ENCODE measurements at regions not wholly inside any gene's neighbourhood (a gene's known extent, or its start where the extent isn't known, plus 50 kb on each side); places are given as distances from the start of the nearest gene placed in this dataset.

DNA sequence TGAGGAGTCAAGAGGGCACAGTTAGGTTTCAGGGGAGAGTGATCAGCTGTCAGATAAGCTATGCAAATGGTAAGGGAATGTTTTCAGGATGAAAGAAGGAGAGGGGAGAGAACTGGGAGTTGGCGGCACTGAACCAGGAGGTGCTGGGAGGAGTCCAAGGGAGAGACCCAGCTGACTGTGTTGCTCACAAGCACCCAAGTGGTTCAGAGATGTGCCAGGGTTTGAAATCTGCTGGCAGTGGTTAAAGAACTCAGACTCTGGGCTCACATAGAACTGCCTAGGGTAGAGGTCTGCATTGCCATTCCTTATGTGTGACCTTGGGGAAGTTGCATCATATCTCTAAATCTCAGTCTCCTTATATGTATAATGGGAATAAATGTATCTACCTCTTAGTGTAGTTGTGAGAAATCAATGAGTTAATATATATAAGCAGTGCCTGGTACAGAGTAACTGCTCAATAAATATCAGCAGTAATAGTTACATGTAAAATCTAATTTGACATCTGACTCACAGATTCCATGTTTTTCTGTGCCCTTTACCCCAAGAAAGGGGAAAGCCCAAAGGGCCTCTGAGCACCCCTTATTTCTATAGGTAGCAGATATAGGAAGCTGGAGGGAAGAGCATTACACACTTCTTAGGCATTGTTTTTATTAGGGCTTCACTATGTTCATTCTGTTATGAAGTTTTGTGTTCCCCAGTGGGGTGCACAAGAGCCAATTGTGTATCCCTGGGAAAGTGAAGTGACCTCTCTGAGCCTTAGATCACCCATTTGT lies 66.9 kb upstream of the SESN3 start:
- no peak for DNase-seq
- TF ChIP-seq, protein P1, sequence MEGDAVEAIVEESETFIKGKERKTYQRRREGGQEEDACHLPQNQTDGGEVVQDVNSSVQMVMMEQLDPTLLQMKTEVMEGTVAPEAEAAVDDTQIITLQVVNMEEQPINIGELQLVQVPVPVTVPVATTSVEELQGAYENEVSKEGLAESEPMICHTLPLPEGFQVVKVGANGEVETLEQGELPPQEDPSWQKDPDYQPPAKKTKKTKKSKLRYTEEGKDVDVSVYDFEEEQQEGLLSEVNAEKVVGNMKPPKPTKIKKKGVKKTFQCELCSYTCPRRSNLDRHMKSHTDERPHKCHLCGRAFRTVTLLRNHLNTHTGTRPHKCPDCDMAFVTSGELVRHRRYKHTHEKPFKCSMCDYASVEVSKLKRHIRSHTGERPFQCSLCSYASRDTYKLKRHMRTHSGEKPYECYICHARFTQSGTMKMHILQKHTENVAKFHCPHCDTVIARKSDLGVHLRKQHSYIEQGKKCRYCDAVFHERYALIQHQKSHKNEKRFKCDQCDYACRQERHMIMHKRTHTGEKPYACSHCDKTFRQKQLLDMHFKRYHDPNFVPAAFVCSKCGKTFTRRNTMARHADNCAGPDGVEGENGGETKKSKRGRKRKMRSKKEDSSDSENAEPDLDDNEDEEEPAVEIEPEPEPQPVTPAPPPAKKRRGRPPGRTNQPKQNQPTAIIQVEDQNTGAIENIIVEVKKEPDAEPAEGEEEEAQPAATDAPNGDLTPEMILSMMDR (IDR thresholded peaks at IDR 0.05; ENCODE audit: borderline replicate concordance, extremely low read depth, insufficient read depth), result no peak
- no peaks in the 10 kb centered on the region for H3K27me3 ChIP-seq (ENCODE audit: control insufficient read depth, insufficient read depth, low read length)
- H3K9me3 ChIP-seq (ENCODE audit: control insufficient read depth in 2 of 3, insufficient read depth in 1 of 3, low read length in 3 of 3), result no peaks in the 10 kb centered on the region
- no peak overlapping the region for H3K9ac ChIP-seq (ENCODE audit: low read length in 3 of 3)
- no peak overlapping the region for H3K27ac ChIP-seq (ENCODE audit: low read depth in 2 of 2, low read length in 2 of 2)
- H3K4me3 ChIP-seq (ENCODE audit: low read length in 3 of 3), result no peak overlapping the region
- FAIRE-seq, result no peak
- intact Hi-C loops (cut with DNase I), result no loop called here
- no peaks in the 10 kb centered on the region for H3K36me3 ChIP-seq (ENCODE audit: control insufficient read depth in 2 of 3, insufficient read depth in 3 of 3, low read length in 3 of 3)
- peaks cover 0 to 9% (median 0%) of the 10 kb centered on the region in 3 donors for H3K4me1 ChIP-seq (ENCODE audit: control insufficient read depth in 2 of 3, insufficient read depth in 2 of 3, low read depth in 1 of 3, low read length in 3 of 3)

DNA sequence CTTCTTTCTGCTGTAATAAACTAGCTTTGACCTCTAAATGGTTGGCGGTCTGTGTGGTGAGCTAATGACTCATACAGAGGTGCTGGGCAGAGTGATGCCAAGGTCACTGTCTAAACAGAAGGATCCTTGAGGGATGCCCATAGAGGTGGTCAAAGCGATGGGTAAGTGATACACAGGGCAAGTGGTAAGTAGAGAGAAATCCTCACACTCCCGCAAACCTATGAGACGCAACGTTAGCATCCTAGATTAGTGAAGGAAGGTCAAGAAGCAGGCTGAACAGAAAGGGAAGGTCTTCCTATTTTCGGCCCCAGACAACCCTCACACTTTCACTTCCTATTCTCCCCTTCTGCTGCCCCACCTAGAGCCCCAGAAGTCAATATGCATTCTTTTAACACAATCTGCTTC lies 65.6 kb upstream of the SESN3 start:
- H3K4me3 ChIP-seq (ENCODE audit: low read length in 3 of 3), result no peak overlapping the region
- DNase-seq (peak in 1 of 5 donors; percentile 17), FAIRE-seq (no peak)
- intact Hi-C loops (cut with DNase I), result no loop called here
- no peaks in the 10 kb centered on the region for H3K9me3 ChIP-seq (ENCODE audit: control insufficient read depth in 2 of 3, insufficient read depth in 1 of 3, low read length in 3 of 3)
- H3K9ac ChIP-seq (ENCODE audit: low read length in 3 of 3), result no peak overlapping the region
- TF ChIP-seq, protein P1 (IDR thresholded peaks at IDR 0.05; ENCODE audit: borderline replicate concordance, extremely low read depth, insufficient read depth), result no peak
- H3K27ac ChIP-seq (ENCODE audit: low read depth in 2 of 2, low read length in 2 of 2), result no peak overlapping the region
- H3K36me3 ChIP-seq (ENCODE audit: control insufficient read depth in 2 of 3, insufficient read depth in 3 of 3, low read length in 3 of 3), result no peaks in the 10 kb centered on the region
- H3K4me1 ChIP-seq (ENCODE audit: control insufficient read depth in 2 of 3, insufficient read depth in 2 of 3, low read depth in 1 of 3, low read length in 3 of 3), result peaks cover 0 to 9% (median 0%) of the 10 kb centered on the region in 3 donors
- H3K27me3 ChIP-seq (ENCODE audit: control insufficient read depth, insufficient read depth, low read length), result no peaks in the 10 kb centered on the region

DNA sequence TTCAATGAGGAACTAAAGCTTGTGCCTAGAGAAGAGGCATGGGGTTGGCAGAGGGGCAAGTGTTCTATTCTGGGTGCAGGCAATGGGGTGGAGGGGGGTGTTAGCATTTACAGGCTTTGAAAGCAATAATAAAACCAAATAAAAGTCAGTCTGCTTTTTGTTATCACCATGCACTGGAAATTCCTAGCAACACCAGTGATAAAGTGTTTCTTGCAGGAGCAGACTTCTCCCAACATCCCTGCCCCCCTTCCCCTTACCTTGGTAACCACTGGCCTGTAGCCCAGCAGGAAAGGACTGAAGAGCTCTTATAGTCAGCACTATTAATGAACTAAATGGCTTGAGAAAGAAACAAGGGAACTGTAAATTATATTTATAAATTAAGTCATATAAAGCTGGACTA lies 65.2 kb upstream of the SESN3 start:
- H3K27me3 ChIP-seq (ENCODE audit: control insufficient read depth, insufficient read depth, low read length), result no peaks in the 10 kb centered on the region
- H3K27ac ChIP-seq (ENCODE audit: low read depth in 2 of 2, low read length in 2 of 2), result no peak overlapping the region
- TF ChIP-seq, protein P1 (IDR thresholded peaks at IDR 0.05; ENCODE audit: borderline replicate concordance, extremely low read depth, insufficient read depth), result no peak
- peaks cover 0 to 9% (median 0%) of the 10 kb centered on the region in 3 donors for H3K4me1 ChIP-seq (ENCODE audit: control insufficient read depth in 2 of 3, insufficient read depth in 2 of 3, low read depth in 1 of 3, low read length in 3 of 3)
- FAIRE-seq, result no peak
- peak in 3 of 5 donors; percentile 38 to 74 (median 60) for DNase-seq
- no peaks in the 10 kb centered on the region for H3K36me3 ChIP-seq (ENCODE audit: control insufficient read depth in 2 of 3, insufficient read depth in 3 of 3, low read length in 3 of 3)
- H3K9me3 ChIP-seq (ENCODE audit: control insufficient read depth in 2 of 3, insufficient read depth in 1 of 3, low read length in 3 of 3), result no peaks in the 10 kb centered on the region
- H3K9ac ChIP-seq (ENCODE audit: low read length in 3 of 3), result no peak overlapping the region
- intact Hi-C loops (cut with DNase I), result no loop called here
- H3K4me3 ChIP-seq (ENCODE audit: low read length in 3 of 3), result no peak overlapping the region
